SU-DHL-6 (cell line): ENCODE measurements at regions not wholly inside any gene's neighbourhood (a gene's known extent, or its start where the extent isn't known, plus 50 kb on each side); places are given as distances from the start of the nearest gene placed in this dataset.

ENCODE experiments used
- H2AFZ ChIP-seq: fragments of 200-600 bp; sonication (generic); 2 replicates; pipeline ENCODE4 v1.6.1; 2014; ENCODE audit warnings: low read depth, mild to moderate bottlenecking, moderate library complexity, mixed read lengths, antibody characterized with exemption, low read length; ENCODE audit not compliant: severe bottlenecking
- H3F3A ChIP-seq: fragments of 200-600 bp; shearing (Covaris generic); 2 replicates; pipeline ENCODE4 v1.6.0; 2016; ENCODE audit warnings: antibody characterized with exemption, mild to moderate bottlenecking; ENCODE audit not compliant: insufficient read depth
- H3K27ac ChIP-seq: fragments of 200-600 bp; sonication (generic); 2 replicates; pipeline ENCODE4 v1.5.1; 2016; ENCODE audit warnings: low read depth, mild to moderate bottlenecking, low read length, moderate library complexity, mixed read lengths
- H3K27me3 ChIP-seq: fragments of 200-600 bp; sonication (generic), shearing (Covaris generic); 2 replicates; pipeline ENCODE4 v1.6.0; 2014; ENCODE audit warnings: mild to moderate bottlenecking, low read length
- H3K36me3 ChIP-seq: fragments of 200-600 bp; sonication (generic); 2 replicates; pipeline ENCODE4 v1.6.1; 2014; ENCODE audit warnings: mild to moderate bottlenecking, low read length, mixed read lengths
- H3K4me2 ChIP-seq: fragments of 300-600, 200-600 bp; shearing (Covaris generic), sonication (generic); 2 replicates; pipeline ENCODE4 v1.6.0; 2014; ENCODE audit warnings: low read length, low read depth, mild to moderate bottlenecking; ENCODE audit not compliant: poor library complexity, severe bottlenecking
- H3K4me3 ChIP-seq: fragments of 200-600 bp; sonication (generic); 2 replicates; pipeline ENCODE4 v1.5.1; 2014; ENCODE audit warnings: antibody characterized with exemption, low read length, mild to moderate bottlenecking, mixed read lengths; ENCODE audit not compliant: insufficient read depth, poor library complexity, severe bottlenecking
- H3K79me2 ChIP-seq: fragments of 200-600 bp; sonication (generic); 2 replicates; pipeline ENCODE4 v1.6.1; 2014; ENCODE audit warnings: mild to moderate bottlenecking, low read length, moderate library complexity; ENCODE audit not compliant: insufficient read depth
- H3K9ac ChIP-seq: fragments of 200-600 bp; sonication (generic); 2 replicates; pipeline ENCODE4 v1.7.0; 2014; ENCODE audit warnings: mild to moderate bottlenecking, low read length
- H3K9me2 ChIP-seq: fragments of 200-600 bp; sonication (generic); replicated peaks from 2 replicates; pipeline ENCODE4 v1.6.1; 2014; ENCODE audit warnings: low read length; ENCODE audit not compliant: insufficient read depth
- H3K9me3 ChIP-seq: fragments of 200-600 bp; sonication (generic); 2 replicates; pipeline ENCODE4 v1.6.1; 2014; ENCODE audit warnings: low read length, mixed read lengths; ENCODE audit not compliant: insufficient read depth
- H4K20me1 ChIP-seq: fragments of 200-600 bp; sonication (generic); 2 replicates; pipeline ENCODE4 v1.6.1; 2014; ENCODE audit warnings: low read depth, mild to moderate bottlenecking, antibody characterized with exemption, low read length, moderate library complexity, mixed read lengths
- CTCF ChIP-seq: fragments of 200-600 bp; sonication (generic); IDR thresholded peaks from one replicate; pipeline ENCODE4 v1.5.1; 2017; ENCODE audit warnings: antibody characterized with exemption, mild to moderate bottlenecking, low read length, moderate library complexity; ENCODE audit not compliant: insufficient read depth, poor library complexity, severe bottlenecking
- EZH2phosphoT487 ChIP-seq: fragments of 200-600 bp; sonication (generic), shearing (Covaris generic); conservative IDR thresholded peaks from 2 replicates; pipeline ENCODE4 v1.6.1; 2018; ENCODE audit warnings: mild to moderate bottlenecking, antibody characterized with exemption, low read length, moderate library complexity, mixed read lengths

DNA sequence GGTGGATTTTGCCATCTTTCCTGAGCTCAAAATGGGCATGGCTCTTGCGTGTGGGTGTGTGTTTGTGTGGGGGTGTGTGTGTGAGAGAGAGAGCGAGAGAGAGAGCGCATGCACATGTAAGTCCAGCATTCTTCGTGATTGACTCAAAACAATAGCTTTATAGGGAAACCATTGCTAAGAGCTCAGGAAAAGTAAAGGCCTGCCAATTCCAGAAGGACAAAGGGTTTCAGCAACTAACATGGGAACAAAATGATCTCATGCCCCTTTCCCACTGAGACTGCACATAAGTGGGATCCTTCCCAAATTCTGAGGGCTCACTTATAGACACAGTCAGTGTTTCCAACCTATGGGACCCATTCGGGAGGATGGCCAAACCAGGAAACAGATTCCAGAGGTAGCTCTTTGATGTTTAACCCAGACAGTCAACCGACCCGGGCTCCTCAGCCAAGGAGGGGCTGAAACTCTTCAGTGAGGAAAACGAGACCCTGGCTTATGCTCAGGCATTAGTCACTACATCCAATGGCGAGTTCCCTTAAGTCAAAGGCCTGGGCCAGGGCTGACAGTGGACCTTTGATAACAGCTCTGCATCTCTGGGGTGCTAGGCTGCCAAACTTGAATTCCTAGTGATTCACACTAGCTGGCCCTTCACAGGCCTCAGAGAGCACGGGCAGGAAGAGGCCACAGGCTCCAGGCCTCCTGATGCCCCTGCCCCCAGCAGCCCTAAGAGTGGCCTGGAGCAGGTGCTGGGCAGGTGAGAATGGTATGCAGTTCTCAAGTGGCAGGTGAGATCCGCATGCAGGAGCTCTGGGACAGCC is 305.0 kb upstream of the C2CD4B start:
- Histone ChIP-seq H3F3A (no peaks in the 10 kb centered on the region), H3K4me3 (no peak overlapping the region), H3K9ac (no peak overlapping the region), H3K27me3 (no peaks in the 10 kb centered on the region), H3K27ac (no peak overlapping the region), H3K36me3 (no peaks in the 10 kb centered on the region), H3K79me2 (no peaks in the 10 kb centered on the region), H3K9me3 (no peaks in the 10 kb centered on the region), H4K20me1 (no peaks in the 10 kb centered on the region), H3K4me2 (no peak overlapping the region), H2AFZ (no peak overlapping the region), H3K9me2 (no peaks in the 10 kb centered on the region)
- TF ChIP-seq EZH2phosphoT487, result no peak
- TF ChIP-seq CTCF, result no peak

DNA sequence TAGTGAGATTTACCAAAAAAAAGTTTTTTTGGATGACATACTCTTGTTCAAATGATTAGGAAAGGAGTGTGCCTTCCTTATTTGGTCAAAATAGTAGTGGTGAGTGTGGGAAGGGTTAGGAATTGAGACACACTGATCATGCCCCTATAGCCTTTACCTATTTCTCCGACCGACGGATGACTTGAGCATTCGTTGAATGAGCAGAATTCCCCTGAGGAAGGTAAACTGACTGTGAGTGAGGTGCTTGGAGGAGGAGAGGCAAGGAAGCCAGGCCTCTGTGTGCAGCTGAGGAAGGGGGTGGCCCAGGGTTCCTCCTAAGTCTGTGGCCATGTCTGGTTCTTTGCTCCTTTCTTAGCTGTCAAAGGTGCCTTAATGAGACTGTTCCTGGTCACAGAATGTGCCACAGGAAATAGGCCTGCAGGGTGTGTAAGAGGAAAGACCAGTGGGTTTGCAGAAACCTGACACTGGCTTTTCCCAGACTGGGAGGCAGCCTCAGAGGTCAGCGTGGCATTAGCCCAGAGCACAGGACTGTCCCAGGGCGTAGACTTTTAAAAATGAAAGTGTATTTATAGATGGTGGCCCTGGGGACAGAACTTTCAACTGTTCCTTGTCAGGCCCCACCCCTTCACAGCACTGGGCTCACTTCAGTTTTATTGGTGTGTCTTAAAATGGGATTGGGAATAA is 307.7 kb upstream of the C2CD4B start:
- H3F3A ChIP-seq, result no peaks in the 10 kb centered on the region
- H3K27me3 ChIP-seq, result no peaks in the 10 kb centered on the region
- no peaks in the 10 kb centered on the region for H4K20me1 ChIP-seq
- H3K4me3 ChIP-seq, result no peak overlapping the region
- H3K4me2 ChIP-seq, result no peak overlapping the region
- no peaks in the 10 kb centered on the region for H3K9me2 ChIP-seq
- no peak overlapping the region for H3K9ac ChIP-seq
- H3K27ac ChIP-seq, result no peak overlapping the region
- TF ChIP-seq EZH2phosphoT487 (no peak), CTCF (no peak)
- no peaks in the 10 kb centered on the region for H3K36me3 ChIP-seq
- H3K79me2 ChIP-seq, result no peaks in the 10 kb centered on the region
- no peak overlapping the region for H2AFZ ChIP-seq
- H3K9me3 ChIP-seq, result no peaks in the 10 kb centered on the region

DNA sequence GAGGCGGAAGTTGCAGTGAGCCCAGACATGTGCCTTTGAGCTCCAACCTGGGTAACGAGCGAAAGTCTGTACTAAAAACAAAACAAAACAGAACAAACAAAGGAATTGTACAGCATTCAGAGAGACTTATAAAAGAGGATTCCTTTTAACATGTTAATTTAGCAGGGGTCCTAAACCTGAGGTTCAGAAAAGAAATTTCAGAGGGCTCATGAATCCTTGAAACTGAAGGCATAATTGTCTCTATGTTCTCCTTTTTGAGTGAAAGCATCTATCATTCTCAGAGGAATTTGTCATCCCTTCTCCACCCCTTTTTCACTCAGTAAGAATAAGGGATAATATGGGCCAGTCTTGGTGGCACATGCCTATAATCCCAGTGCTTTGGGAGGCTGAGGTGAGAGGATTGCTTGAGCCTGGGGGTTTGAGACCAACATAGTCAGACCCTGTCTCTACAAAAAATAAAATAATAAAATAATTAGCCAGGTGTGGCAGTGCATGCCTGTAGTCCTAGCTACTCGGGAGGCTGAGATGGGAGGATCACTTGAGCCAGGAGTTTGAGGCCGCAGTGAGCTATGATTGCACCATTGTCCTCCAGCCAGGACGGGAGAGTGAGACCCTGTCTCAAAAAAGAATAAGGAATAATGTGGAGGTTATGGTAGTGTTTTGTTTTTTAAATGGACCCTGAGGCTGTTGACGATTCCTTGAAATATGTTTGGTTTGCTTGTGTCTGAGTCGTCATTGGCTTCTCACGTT is 309.1 kb upstream of the C2CD4B start:
- Histone ChIP-seq H3K36me3 (no peaks in the 10 kb centered on the region), H3K9me2 (no peaks in the 10 kb centered on the region), H3K4me2 (no peak overlapping the region), H3K9me3 (no peaks in the 10 kb centered on the region), H3K27me3 (no peaks in the 10 kb centered on the region), H3K27ac (no peak overlapping the region), H3K4me3 (no peak overlapping the region), H2AFZ (no peak overlapping the region), H3K79me2 (no peaks in the 10 kb centered on the region), H3K9ac (no peak overlapping the region), H4K20me1 (no peaks in the 10 kb centered on the region), H3F3A (no peaks in the 10 kb centered on the region)
- TF ChIP-seq CTCF (no peak), EZH2phosphoT487 (no peak)
